ENCODE measurements at regions not wholly inside any gene's neighbourhood (a gene's known extent, or its start where the extent isn't known, plus 50 kb on each side); places are given as distances from the start of the nearest gene placed in this dataset.

- WGBS, 2 donors: 89 to 95% methylated on average over 2 of the region's 2 CpGs
- ATAC-seq (ENCODE audit: low FRiP score in 2 of 2) (no peak), DNase-seq (no peak)
- H3K27me3 ChIP-seq: no peaks in the 10 kb centered on the region
- peaks cover 0 to 12% (median 6%) of the 10 kb centered on the region in 4 donors for H3K4me1 ChIP-seq
- H3K36me3 ChIP-seq: no peaks in the 10 kb centered on the region
- H3K9me3 ChIP-seq: no peaks in the 10 kb centered on the region
- H3K27ac ChIP-seq: no peak overlapping the region
- H3K4me3 ChIP-seq: no peak overlapping the region
- no peak for TF ChIP-seq CTCF (IDR thresholded peaks at IDR 0.05)
- TF ChIP-seq EP300 (IDR thresholded peaks at IDR 0.05): no peak
- no peak for TF ChIP-seq POLR2A (IDR thresholded peaks at IDR 0.05)
- TF ChIP-seq POLR2AphosphoS5 (IDR thresholded peaks at IDR 0.05): no peak
Measured at GRCh38 chr13:30359991-30360390, 52.6 kb upstream of the KATNAL1 start.

- ATAC-seq (ENCODE audit: low FRiP score in 2 of 2) (no peak), DNase-seq (no peak)
- Histone ChIP-seq H3K27me3 (no peaks in the 10 kb centered on the region), H3K9me3 (no peaks in the 10 kb centered on the region), H3K27ac (no peak overlapping the region), H3K36me3 (no peaks in the 10 kb centered on the region), H3K4me1 (peaks cover 0 to 7% (median 7%) of the 10 kb centered on the region in 4 donors), H3K4me3 (no peak overlapping the region)
- TF ChIP-seq CTCF (IDR thresholded peaks at IDR 0.05) (no peak), EP300 (IDR thresholded peaks at IDR 0.05) (no peak), POLR2A (IDR thresholded peaks at IDR 0.05) (no peak), POLR2AphosphoS5 (IDR thresholded peaks at IDR 0.05) (no peak)
- WGBS, 2 donors: 77 to 93% methylated on average over 3 of the region's 3 CpGs
Measured at GRCh38 chr13:30360586-30360985, 53.2 kb upstream of the KATNAL1 start.

- no peak for TF ChIP-seq EP300 (IDR thresholded peaks at IDR 0.05)
- H3K4me3 ChIP-seq: no peak overlapping the region
- H3K27ac ChIP-seq: no peak overlapping the region
- 78 to 83% methylated on average over 6 of the region's 6 CpGs for WGBS, 2 donors
- DNase-seq (no peak), ATAC-seq (ENCODE audit: low FRiP score in 2 of 2) (no peak)
- H3K4me1 ChIP-seq: peaks cover 0 to 7% (median 6%) of the 10 kb centered on the region in 4 donors
- no peaks in the 10 kb centered on the region for H3K36me3 ChIP-seq
- no peaks in the 10 kb centered on the region for H3K27me3 ChIP-seq
- H3K9me3 ChIP-seq: no peaks in the 10 kb centered on the region
Measured at GRCh38 chr13:30362005-30362788, 54.8 kb upstream of the KATNAL1 start.

- Histone ChIP-seq H3K27ac (no peak overlapping the region), H3K27me3 (no peaks in the 10 kb centered on the region), H3K9me3 (no peaks in the 10 kb centered on the region), H3K4me3 (no peak overlapping the region), H3K4me1 (peaks cover 0 to 7% (median 6%) of the 10 kb centered on the region in 4 donors), H3K36me3 (no peaks in the 10 kb centered on the region)
- ATAC-seq (ENCODE audit: low FRiP score in 2 of 2) (peak in 1 of 2 donors; percentile 64), DNase-seq (no peak)
- TF ChIP-seq EP300 (IDR thresholded peaks at IDR 0.05) (no peak), POLR2AphosphoS5 (IDR thresholded peaks at IDR 0.05) (no peak), POLR2A (IDR thresholded peaks at IDR 0.05) (no peak), CTCF (IDR thresholded peaks at IDR 0.05) (no peak)
- WGBS, 2 donors: 94 to 95% methylated on average over 12 of the region's 12 CpGs
Measured at GRCh38 chr13:30362869-30363268, 55.5 kb upstream of the KATNAL1 start.

GRCh38 chr13:30363725-30364124, 56.4 kb upstream of the KATNAL1 start:
- no peak for ATAC-seq (ENCODE audit: low FRiP score in 2 of 2)
- WGBS, 2 donors: 75 to 83% methylated on average over 5 of the region's 5 CpGs
- H3K9me3 ChIP-seq: no peaks in the 10 kb centered on the region
- H3K36me3 ChIP-seq: no peaks in the 10 kb centered on the region
- peaks cover 0 to 7% (median 6%) of the 10 kb centered on the region in 4 donors for H3K4me1 ChIP-seq
- no peak overlapping the region for H3K27ac ChIP-seq
- TF ChIP-seq POLR2A (IDR thresholded peaks at IDR 0.05): no peak
- TF ChIP-seq CTCF (IDR thresholded peaks at IDR 0.05): no peak
- no peak for TF ChIP-seq POLR2AphosphoS5 (IDR thresholded peaks at IDR 0.05)
- no peaks in the 10 kb centered on the region for H3K27me3 ChIP-seq
- DNase-seq: no peak
- no peak overlapping the region for H3K4me3 ChIP-seq
